Fibroblast of lung (primary cell): ENCODE measurements at regions not wholly inside any gene's neighbourhood (a gene's known extent, or its start where the extent isn't known, plus 50 kb on each side); places are given as distances from the start of the nearest gene placed in this dataset.

ENCODE experiments used
- EZH2 ChIP-seq: IDR thresholded peaks from 2 replicates; pipeline ENCODE4 v1.5.1; 2012; ENCODE audit warnings: low read length, control low read depth, mild to moderate bottlenecking; ENCODE audit errors: missing control alignments
- TF ChIP-seq, protein P1 (sequence below), 2 donors: IDR thresholded peaks in 1 of 2; conservative IDR thresholded peaks in 1 of 2; 1 replicate in 1 of 2; 2 replicates in 1 of 2; pipeline ENCODE4 v1.5.1; 2011 to 2012; ENCODE audit warnings: low read length in 2 of 2, control low read depth in 1 of 2, inconsistent platforms in 1 of 2, low read depth in 1 of 2, mild to moderate bottlenecking in 1 of 2

DNA sequence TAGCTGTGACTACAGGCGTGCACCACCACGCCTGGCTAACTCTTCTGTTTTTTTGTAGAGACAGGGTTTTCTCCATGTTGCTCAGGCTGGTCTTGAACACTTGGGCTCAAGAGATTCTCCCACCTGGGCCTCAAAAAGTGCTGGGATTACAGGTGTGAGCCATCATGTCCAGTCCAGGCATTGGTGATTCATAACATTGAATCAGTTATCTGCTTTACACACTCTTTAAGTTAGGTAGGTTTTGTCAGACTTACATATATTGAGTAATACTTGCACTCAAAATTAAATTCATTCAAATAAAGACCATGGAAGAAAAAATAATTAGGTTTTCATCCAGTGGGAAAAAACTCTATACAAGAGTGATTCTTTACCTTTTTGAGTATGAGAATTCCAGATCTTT, 93.2 kb upstream of the XPO1 start:
- TF ChIP-seq, protein P1, sequence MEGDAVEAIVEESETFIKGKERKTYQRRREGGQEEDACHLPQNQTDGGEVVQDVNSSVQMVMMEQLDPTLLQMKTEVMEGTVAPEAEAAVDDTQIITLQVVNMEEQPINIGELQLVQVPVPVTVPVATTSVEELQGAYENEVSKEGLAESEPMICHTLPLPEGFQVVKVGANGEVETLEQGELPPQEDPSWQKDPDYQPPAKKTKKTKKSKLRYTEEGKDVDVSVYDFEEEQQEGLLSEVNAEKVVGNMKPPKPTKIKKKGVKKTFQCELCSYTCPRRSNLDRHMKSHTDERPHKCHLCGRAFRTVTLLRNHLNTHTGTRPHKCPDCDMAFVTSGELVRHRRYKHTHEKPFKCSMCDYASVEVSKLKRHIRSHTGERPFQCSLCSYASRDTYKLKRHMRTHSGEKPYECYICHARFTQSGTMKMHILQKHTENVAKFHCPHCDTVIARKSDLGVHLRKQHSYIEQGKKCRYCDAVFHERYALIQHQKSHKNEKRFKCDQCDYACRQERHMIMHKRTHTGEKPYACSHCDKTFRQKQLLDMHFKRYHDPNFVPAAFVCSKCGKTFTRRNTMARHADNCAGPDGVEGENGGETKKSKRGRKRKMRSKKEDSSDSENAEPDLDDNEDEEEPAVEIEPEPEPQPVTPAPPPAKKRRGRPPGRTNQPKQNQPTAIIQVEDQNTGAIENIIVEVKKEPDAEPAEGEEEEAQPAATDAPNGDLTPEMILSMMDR (conservative IDR thresholded peaks at IDR 0.05 in 1 of 2, IDR thresholded peaks at IDR 0.05 in 1 of 2; ENCODE audit: low read depth in 1 of 2, low read length in 2 of 2): no peak
- TF ChIP-seq EZH2: no peak
